ENCODE measurements at regions not wholly inside any gene's neighbourhood (a gene's known extent, or its start where the extent isn't known, plus 50 kb on each side); places are given as distances from the start of the nearest gene placed in this dataset.
"Not testable (repeated sequence)": the region's sequence is repeated elsewhere in the genome, so short reads cannot be mapped to it uniquely, and the experiment has no call there.

DNA sequence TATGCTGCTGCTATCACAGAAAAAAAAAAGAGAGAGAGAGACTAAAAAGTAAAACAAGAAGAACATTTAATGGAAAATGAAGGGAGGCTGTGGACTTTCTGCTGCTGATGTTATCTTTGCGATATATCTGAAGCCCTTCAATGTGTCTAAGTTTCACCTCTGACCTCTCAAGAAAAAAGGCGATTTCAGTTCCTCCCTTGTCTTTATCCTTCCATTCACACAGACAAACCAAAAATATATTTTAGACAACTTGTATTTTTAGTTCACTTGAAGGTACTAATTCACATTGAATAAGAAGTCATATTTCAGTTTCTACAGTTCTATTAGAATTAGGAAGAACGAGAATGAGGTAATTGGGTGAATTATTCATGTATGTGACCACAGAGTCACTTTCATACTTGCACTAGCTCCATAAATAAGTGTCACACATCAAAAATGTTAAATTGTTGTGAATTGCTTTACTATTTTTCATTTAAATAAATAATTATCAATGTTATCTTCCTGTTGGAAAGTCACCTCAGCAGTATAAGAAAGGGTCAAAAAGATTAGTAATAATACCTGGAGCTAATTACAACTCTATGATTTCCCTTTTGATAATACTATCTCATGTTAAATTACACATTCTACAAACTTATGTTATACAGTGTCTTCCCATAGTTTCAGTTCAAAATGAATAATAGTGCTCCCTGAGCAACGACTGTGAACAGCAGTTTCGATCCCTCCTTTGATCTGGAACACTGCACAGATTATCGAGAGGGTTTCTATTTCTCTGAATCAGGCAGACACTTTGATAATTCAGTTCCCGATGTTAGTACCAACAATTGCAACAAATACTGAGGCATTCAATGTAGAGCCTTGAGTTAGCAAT is 85.2 kb upstream of the PLCB4 start:
- intact Hi-C loops (cut with DNase I), result no loop called here
- no peak for DNase-seq

DNA sequence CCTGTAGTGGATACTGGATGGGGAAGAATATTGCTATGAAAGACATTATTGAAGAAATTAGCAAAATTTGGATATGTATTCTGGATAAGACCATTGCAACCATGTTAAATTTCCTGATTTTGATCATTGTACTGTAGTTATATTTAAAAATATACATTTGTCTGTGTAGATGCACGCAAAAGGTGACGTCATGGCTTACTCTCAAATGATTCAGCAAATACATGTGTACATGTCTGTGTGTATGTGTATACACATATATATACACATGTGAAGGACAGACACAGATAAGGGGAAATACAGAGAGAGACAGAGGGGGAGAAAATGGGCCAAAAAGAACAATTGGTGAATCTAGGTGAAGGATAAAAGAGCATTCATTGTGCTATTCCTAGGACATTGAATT is 82.3 kb upstream of the PLCB4 start:
- intact Hi-C loops (cut with DNase I), result no loop called here
- no peak for DNase-seq

DNA sequence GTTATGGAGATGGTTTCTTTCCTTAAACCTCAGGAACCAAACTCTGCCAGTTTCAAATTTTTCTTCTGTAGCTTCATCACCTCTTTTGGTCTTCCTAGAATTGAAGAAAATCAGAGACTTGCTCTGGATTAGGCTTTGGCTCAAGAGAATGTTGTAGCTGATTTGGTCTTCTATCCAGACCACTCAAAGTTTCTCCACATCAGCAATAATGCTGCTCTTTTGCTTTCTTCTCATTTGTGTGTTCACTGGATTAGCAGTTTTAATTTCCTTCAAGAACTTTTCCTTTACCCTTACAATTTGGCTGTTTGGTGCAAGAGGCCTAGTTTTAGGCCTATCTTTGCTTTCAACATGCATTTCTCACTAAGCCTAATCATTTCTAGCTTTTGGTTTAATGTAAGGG is 78.1 kb upstream of the PLCB4 start:
- intact Hi-C loops (cut with DNase I), result no loop called here
- DNase-seq, result no peak

DNA sequence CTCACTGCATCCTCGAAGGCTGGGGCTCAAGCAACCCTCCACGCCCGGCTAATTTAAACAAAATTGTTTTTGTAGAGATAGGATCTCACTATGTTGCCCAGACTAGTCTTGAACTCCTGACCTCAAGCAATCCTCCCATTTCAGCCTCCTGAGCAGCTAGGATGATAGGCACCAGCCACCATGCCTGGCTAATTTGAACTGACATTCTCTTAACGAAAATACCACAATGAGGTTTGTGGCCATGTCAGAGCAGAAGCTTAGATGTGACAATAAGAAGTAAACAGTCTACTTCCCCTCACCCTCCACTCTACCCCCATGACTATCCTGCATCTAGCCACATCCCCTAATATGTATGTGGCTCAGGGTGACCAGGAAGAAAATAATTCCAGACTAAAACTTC is 74.8 kb upstream of the PLCB4 start:
- intact Hi-C loops (cut with DNase I), result no loop called here

DNA sequence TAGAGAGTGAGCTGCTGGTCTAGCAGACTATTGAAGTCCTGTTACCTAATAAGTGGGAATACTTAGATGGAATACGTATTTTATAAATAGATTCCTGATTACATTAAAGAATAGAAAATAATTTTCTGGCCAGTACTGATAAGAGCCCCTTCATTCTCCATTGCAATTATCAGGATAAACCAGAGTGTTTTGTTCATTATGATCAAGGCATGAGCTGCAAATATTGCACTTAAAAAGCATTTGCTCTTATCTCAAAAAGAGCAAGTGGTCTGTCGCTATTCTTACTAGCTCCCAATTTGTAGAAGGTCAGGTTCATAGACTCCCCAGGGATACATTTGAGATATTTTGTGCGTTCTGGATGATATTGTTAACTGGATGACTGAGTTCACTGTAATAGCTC is 73.1 kb upstream of the PLCB4 start:
- intact Hi-C loops (cut with DNase I), result no loop called here
- DNase-seq, result no peak

More for the DNA sequence above, 74.8 kb upstream of the PLCB4 start:
- DNase-seq, result no peak

DNA sequence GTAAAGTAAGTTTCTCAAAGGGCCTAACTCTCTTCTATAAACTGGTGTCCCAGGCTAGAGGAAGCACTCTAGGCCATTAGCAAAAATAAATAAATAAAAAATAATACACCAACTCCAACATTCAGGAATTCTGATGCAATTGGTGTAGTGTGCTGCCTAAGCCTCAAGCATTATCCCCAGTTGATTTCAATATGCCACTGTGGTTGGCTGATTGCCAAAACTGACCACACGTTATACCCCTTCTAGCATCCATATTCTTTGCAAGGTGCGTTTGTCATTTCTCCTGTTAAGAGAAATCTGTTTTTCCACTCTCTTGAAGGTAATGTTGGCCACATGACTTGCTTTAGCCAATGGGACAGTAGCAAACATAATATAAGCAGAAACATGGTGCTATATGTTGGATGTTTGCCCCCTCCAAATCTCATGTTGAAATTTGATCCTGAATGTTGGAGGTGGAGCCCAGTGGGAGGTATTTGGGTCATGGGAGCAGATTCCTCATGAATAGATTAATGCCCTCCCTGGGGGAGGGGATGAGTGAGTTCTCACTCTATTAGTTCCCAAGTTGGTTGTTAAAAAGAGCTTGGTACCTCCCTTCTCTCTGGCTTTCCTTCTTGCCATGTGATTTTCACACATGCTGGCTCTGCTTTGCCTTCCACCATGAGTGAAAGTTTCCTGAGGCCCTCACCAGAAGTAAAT is 71.9 kb upstream of the PLCB4 start:
- DNase-seq, result no peak
- intact Hi-C loops (cut with DNase I), result no loop called here

DNA sequence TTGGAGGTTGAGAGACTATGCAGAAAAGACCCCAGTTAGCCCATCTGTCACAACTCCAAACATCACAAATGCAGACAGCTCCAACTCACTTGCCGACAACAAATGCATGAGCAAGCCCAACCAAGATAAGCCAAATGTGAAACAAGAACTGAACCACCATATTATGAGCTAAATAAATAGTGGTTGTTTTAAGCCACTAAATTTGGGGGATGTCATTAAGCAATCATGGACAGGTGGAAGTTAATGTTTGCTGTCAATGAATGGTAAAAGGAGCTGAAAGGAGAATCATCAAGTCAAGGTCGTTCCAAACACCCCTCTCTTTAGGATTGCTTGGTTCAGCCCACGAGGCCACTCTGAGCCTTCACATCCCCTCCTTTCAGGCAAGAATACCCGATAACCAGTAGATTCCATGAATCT is 71.2 kb upstream of the PLCB4 start:
- DNase-seq, result no peak
- intact Hi-C loops (cut with DNase I), result no loop called here

DNA sequence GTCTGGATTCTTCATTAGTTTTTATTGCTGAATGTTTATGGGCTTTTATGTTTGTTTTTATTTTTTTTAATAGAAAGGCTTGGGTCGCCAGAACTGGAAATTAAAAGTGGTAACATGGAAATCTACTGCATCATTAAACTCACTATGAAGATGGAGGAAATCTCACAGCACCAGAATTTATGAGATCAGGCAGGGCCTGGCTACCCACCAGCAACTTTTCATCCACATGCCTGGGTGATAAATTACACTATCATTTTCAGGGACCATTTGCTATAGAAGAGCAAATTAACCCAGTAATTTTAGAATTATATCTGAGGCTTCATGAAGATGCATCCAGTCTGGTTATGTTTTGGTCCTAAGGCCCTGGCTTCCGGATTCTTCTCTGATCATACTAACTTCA is 57.8 kb upstream of the PLCB4 start:
- intact Hi-C loops (cut with DNase I), result no loop called here
- no peak for DNase-seq

DNA sequence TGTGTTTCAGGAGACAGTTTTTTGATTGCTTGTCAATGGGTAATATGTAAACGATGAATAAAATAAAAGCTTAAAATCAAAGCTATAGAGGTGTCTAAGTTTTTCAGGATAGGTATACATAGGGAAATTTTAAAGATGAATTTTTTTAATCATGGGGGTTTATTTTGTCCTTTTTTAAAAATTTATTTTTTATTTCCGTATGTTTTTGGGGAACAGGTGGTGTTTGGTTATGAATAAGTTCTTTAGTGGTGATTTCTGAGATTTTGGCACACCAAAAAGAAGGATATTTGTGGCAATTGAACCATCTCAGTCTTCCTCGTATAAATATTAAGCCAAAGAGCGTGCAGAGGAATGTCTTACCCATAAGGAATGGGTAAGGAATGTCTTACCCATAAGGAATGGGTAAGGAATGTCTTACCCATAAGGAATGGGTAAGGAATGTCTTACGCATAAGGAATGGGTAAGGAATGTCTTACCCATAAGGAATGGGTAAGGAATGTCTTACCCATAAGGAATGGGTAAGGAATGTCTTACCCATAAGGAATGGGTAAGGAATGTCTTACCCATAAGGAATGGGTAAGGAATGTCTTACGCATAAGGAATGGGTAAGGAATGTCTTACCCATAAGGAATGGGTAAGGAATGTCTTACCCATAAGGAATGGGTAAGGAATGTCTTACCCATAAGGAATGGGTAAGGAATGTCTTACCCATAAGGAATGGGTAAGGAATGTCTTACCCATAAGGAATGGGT is 53.5 kb upstream of the PLCB4 start:
- DNase-seq; intact Hi-C loops (cut with DNase I): not testable (repeated sequence)

DNA sequence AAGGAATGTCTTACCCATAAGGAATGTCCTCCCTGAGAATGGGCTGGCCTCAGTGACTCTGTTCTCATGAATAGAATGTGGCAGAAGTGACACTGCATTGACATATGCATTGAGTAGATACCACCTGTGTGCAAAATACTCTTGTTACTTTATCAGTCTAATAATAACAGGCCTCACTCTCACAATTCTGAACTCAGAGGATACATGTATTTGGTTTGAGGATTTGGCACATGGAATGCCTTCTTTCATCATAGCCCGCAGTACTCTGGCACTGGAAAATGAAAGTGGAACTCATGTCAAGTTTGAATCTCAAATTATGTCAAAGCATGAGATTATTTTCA is 52.9 kb upstream of the PLCB4 start:
- no peak for DNase-seq
- intact Hi-C loops (cut with DNase I), result no loop called here

DNA sequence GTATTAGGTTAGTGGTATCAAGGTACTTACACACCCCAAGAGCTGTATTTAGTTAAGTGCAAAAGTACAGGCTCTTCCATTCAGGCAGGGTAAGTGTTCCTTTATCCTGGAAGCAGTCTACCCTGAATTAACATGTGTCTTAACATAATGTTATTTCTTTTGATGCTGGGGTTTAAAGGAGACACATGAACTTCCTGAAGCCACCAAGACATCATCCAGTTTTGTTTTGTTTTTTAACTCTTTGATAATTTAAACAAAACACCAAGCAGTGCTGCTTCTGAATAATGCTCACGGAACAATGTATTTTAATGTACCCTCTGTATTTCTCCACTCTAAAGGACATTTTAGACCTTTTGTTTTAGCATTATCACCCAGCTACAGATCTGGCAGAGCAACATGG is 50.5 kb upstream of the PLCB4 start:
- DNase-seq, result no peak
- intact Hi-C loops (cut with DNase I), result no loop called here

Data from head of caudate nucleus (tissue), 42 donors.